Heart left ventricle (tissue), 16 donors: ENCODE measurements at regions not wholly inside any gene's neighbourhood (a gene's known extent, or its start where the extent isn't known, plus 50 kb on each side); places are given as distances from the start of the nearest gene placed in this dataset.

ENCODE experiments used
- ATAC-seq, 4 donors: fragments of 200-7000 bp; cut with Tn5 transposase; one replicate each; pipeline ENCODE4 v1.9.1; 2020 to 2022; ENCODE audit warnings: moderate library complexity in 4 of 4, mild to moderate bottlenecking in 3 of 4, moderate number of reproducible peaks in 1 of 4
- DNase-seq, 5 donors: peaks; one replicate each; pipeline ENCODE4 v3.0.0-alpha.2; 2020
- H3K27ac ChIP-seq, 12 donors: fragments of 200-600 bp; sonication (generic) in 4 of 12; one replicate each; pipeline versions ENCODE4 v1.5.0 to v1.8.0; 2016 to 2022; ENCODE audit warnings: mild to moderate bottlenecking in 2 of 12
- H3K27me3 ChIP-seq, 9 donors: fragments of 200-600 bp; sonication (generic) in 2 of 9; one replicate each; pipeline versions ENCODE4 v1.5.1 to v1.8.0; 2016 to 2022; ENCODE audit warnings: mild to moderate bottlenecking in 3 of 9
- H3K36me3 ChIP-seq, 9 donors: fragments of 200-600 bp; sonication (generic) in 2 of 9; one replicate each; pipeline versions ENCODE4 v1.5.0 to v1.8.0; 2018 to 2022; ENCODE audit warnings: mild to moderate bottlenecking in 2 of 9
- H3K4me1 ChIP-seq, 12 donors: fragments of 200-600 bp; sonication (generic) in 4 of 12; one replicate each; pipeline versions ENCODE4 v1.5.0 to v1.8.0; 2016 to 2022; ENCODE audit warnings: mild to moderate bottlenecking in 3 of 12
- H3K4me3 ChIP-seq, 12 donors: fragments of 200-600 bp; sonication (generic) in 4 of 12; one replicate each; pipeline versions ENCODE4 v1.5.0 to v1.8.0; 2017 to 2022; ENCODE audit warnings: mild to moderate bottlenecking in 9 of 12, moderate library complexity in 4 of 12
- H3K9me3 ChIP-seq, 12 donors: fragments of 200-600 bp; sonication (generic) in 4 of 12; one replicate each; pipeline versions ENCODE4 v1.5.0 to v1.8.0; 2016 to 2022; ENCODE audit warnings: mild to moderate bottlenecking in 1 of 12
- POLR2A ChIP-seq, 2 donors: fragments of 450-650 bp; IDR thresholded peaks; one replicate each; pipeline ENCODE4 v1.6.1; 2017; ENCODE audit warnings: antibody characterized with exemption in 2 of 2, mild to moderate bottlenecking in 2 of 2, moderate library complexity in 2 of 2
- WGBS, 4 donors: extraction: QIAGEN DNeasy Blood & Tissue Kit in 2 of 4; methylation state at CpG; one replicate each; pipeline versions ENCODE4 v1.1.5 to v1.1.7; 2013 to 2018; 5-methylcytosine and 5-hydroxymethylcytosine counted together
- intact Hi-C, 10 donors: fragments of 100-400 bp; cut with DNase I; formaldehyde crosslinking; loops; one replicate each; pipeline versions ENCODE4 v1.11.1 to v1.14.2; 2022
- TF ChIP-seq, protein P1 (sequence below), 12 donors: fragments of 200-600 bp; sonication (generic) in 4 of 12; IDR thresholded peaks; one replicate each; pipeline versions ENCODE4 v1.5.0 to v1.8.0; 2018 to 2022; ENCODE audit warnings: antibody characterized with exemption in 12 of 12, mild to moderate bottlenecking in 5 of 12
- donor health status: ischemic (EF 13 %, LVEDD 7.1; RV severe dilation, severe dysfunction).
- donor health status: healthy with polysubstance abuse.
- donor health status: DM: no; HTN: yes; CAD: no.
- donor health status: DM: no; HTN: no; CAD: no.
- donor health status: ischemic (EF 25% LVEDD 6.9; RV normal size, moderate dysfunction).
- donor health status: ischemic (EF 25% LVEDD 5.7; RV mildly dilated, moderate dysfunction).
- donor health status: healthy.
- donor health status: DM: yes; HTN: yes; CAD: no.
- donor health status: ischemic (EF 35%, LVEDD 5.7; RV mildly dilated, moderate dysfunction).
- donor health status: nonischemic (EF 11% LVEDD 7.7; RV severe dilation, severe dysfunction).
- donor health status: DM: yes; HTN: yes; CAD: no.
- donor health status: PGD.
- donor health status: ischemic (EF 29% LVEDD 5.4; RV normal size, mild dysfunction).
- donor health status: nonischemic (EF 23%, LVEDD 6.1; RV moderate dilation, normal function).

DNA sequence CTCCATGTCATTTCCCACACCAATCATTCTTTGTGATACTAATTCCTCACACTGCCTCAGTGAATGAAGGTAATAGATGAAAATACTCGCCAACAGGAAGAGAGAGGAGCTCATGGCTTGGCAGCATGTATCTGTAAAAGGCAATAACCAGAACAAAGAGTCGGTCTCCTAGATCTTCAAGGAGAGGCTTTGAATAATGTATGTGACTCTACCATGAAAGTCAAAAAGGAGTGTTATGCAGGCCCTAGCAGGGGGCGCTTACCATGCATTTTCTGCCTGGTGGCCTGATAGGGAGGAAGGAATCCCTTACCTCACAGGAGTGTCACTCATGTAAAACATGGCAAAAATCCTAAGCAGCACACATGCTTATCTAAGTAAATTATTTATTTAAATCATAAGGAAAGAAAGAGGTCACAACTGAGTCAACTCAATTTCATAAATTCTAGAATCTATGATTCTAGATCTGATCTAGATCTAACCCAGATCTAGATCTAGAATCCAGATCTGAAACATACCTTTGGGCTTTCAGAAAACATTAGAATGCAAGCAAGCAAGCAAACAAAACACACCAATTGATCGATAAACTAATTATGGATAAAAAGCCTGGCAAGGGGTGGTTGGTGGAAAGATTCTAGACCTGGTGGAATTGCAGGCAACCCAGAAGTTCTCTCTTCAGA, 226.3 kb upstream of the KLF6 start:
- H3K27ac ChIP-seq, result no peak overlapping the region
- H3K4me3 ChIP-seq, result no peak overlapping the region
- WGBS, 4 donors, result 81 to 95% (median 92%) methylated on average over 4 of the region's 4 CpGs
- no peaks in the 10 kb centered on the region for H3K36me3 ChIP-seq
- no peak for DNase-seq
- H3K9me3 ChIP-seq, result peaks cover 0 to 7% (median 0%) of the 10 kb centered on the region in 12 donors
- TF ChIP-seq, protein P1, sequence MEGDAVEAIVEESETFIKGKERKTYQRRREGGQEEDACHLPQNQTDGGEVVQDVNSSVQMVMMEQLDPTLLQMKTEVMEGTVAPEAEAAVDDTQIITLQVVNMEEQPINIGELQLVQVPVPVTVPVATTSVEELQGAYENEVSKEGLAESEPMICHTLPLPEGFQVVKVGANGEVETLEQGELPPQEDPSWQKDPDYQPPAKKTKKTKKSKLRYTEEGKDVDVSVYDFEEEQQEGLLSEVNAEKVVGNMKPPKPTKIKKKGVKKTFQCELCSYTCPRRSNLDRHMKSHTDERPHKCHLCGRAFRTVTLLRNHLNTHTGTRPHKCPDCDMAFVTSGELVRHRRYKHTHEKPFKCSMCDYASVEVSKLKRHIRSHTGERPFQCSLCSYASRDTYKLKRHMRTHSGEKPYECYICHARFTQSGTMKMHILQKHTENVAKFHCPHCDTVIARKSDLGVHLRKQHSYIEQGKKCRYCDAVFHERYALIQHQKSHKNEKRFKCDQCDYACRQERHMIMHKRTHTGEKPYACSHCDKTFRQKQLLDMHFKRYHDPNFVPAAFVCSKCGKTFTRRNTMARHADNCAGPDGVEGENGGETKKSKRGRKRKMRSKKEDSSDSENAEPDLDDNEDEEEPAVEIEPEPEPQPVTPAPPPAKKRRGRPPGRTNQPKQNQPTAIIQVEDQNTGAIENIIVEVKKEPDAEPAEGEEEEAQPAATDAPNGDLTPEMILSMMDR (IDR thresholded peaks at IDR 0.05), result no peak
- no peak for TF ChIP-seq POLR2A (IDR thresholded peaks at IDR 0.05)
- ATAC-seq, result no peak
- H3K4me1 ChIP-seq, result peaks cover 0 to 19% (median 0%) of the 10 kb centered on the region in 12 donors
- intact Hi-C loops, result no loop called here
- H3K27me3 ChIP-seq, result no peaks in the 10 kb centered on the region

DNA sequence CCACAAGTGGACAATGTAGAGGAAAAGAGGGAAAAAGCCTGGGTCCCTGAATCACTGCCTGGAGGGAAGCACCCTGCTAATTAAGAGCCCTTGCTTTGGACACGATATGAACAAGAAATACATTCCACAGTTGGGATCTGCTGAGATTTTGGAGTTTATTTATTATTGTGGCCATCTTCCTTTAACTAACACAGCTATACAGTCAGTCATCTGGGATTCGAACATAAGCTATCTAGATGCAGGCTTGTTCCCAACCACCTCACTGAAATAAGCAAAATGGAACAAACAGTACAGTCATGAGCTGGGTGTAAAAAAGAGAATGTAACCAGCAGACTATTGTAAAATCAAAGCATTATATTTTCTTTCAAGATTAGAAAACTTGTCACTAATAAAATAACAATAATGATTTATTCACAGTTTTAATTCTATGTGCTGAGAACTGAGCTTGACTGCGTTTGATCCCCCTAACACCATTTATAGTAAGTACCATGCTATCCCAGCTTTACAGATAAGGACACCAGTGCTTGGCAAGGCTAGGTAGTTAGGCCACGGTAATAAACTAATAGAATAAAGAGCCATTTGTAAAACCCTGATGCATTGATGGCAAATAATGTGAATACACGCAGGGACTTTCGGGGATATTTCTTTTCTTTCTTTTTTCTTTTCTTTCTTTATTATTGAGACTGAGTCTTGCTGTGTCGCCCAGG, 223.8 kb upstream of the KLF6 start:
- WGBS, 4 donors, result 79 to 84% (median 83%) methylated on average over 7 of the region's 7 CpGs
- peaks cover 0 to 29% (median 0%) of the 10 kb centered on the region in 12 donors for H3K4me1 ChIP-seq
- intact Hi-C loops, result loop anchor here in 1 of 10 donors (2.0 kb wide), 1 partner anchor 56 kb away; no protein-coding TSS in a partner anchor
- TF ChIP-seq, protein P1 (IDR thresholded peaks at IDR 0.05), result no peak
- no peak for TF ChIP-seq POLR2A (IDR thresholded peaks at IDR 0.05)
- peaks cover 0 to 7% (median 0%) of the 10 kb centered on the region in 12 donors for H3K9me3 ChIP-seq
- DNase-seq, result no peak
- no peak overlapping the region for H3K27ac ChIP-seq
- no peaks in the 10 kb centered on the region for H3K27me3 ChIP-seq
- H3K36me3 ChIP-seq, result no peaks in the 10 kb centered on the region
- H3K4me3 ChIP-seq, result no peak overlapping the region
- ATAC-seq, result peak in 1 of 4 donors; percentile 51

DNA sequence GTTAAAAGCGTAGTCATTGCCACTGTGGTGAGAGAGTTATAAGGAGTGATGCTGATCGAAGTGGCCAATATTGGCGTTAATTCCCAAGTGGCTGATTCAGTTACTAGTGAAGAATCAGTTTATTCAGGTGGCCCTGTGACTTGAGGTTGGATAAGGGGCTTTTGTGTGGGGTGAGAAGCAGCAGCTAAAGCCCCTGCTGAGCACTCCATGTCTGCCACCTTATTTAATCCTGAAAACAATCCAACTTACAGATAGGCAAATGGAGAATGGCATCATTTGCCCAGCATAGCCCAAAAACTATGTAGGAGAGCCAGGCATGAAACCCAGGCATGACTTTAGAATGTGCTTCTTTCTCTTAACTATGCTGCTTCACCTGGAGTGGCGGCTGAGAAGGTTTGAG, 222.8 kb upstream of the KLF6 start:
- Histone ChIP-seq H3K9me3 (peaks cover 0 to 7% (median 0%) of the 10 kb centered on the region in 12 donors), H3K4me3 (no peak overlapping the region), H3K27me3 (no peaks in the 10 kb centered on the region), H3K36me3 (no peaks in the 10 kb centered on the region), H3K4me1 (peaks cover 0 to 24% (median 0%) of the 10 kb centered on the region in 12 donors), H3K27ac (no peak overlapping the region)
- intact Hi-C loops, result loop anchor here in 1 of 10 donors (2.0 kb wide), 1 partner anchor 57 kb away; no protein-coding TSS in a partner anchor
- no peak for DNase-seq
- TF ChIP-seq, protein P1 (IDR thresholded peaks at IDR 0.05), result no peak
- TF ChIP-seq POLR2A (IDR thresholded peaks at IDR 0.05), result no peak
- 63 to 88% (median 80%) methylated on average over 4 of the region's 4 CpGs for WGBS, 4 donors
- ATAC-seq, result no peak

DNA sequence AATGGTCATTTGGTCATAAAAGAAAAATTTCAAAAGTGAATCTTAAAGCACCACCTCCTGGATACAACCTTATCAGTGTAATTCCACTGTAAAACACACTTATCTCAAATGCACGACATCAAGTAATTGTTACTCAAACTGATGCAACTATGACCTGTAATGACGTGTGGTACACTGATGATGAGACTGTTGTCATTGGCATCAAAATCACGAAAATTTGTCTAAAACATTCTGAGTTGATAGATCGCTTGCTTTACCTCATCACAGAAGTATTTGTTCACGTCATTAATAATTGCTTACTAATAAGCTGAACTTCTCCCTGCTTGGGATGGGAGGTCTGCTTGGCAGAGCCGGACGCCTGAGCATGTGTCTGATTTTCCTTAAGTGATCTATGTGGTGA, 221.8 kb upstream of the KLF6 start:
- H3K4me1 ChIP-seq, result peaks cover 0 to 28% (median 0%) of the 10 kb centered on the region in 12 donors
- WGBS, 4 donors, result 91 to 96% (median 93%) methylated on average over 7 of the region's 7 CpGs
- intact Hi-C loops, result no loop called here
- peak overlapping the region in 2 of 12 donors; percentile 40 to 82 for H3K27ac ChIP-seq
- H3K9me3 ChIP-seq, result peaks cover 0 to 7% (median 0%) of the 10 kb centered on the region in 12 donors
- H3K27me3 ChIP-seq, result no peaks in the 10 kb centered on the region
- no peak for ATAC-seq
- TF ChIP-seq POLR2A (IDR thresholded peaks at IDR 0.05), result no peak
- TF ChIP-seq, protein P1 (IDR thresholded peaks at IDR 0.05), result no peak
- no peak overlapping the region for H3K4me3 ChIP-seq
- H3K36me3 ChIP-seq, result no peaks in the 10 kb centered on the region
- no peak for DNase-seq
